ENCODE measurements at regions not wholly inside any gene's neighbourhood (a gene's known extent, or its start where the extent isn't known, plus 50 kb on each side); places are given as distances from the start of the nearest gene placed in this dataset.

DNA sequence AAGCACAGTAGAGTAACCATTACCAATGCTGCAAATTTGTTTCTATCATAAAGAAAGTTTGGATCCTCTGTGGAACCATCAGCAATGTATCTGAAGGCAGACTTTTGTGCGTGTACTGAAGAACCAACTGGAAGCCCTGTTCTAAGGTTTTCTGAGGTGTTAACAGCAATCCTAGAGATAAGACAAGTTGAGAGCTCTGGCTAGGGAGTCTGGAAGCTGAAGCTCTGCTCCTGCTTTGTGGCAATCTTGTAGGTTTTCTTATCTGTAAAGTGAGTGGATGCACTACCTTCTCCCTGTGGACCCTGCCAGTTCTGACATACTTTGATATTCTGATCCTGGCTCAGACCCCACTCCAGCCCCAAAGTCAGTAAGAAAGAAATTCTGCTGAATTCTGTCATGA is 171.2 kb upstream of the SLC14A2 start:
- no peaks in the 10 kb centered on the region for H3K36me3 ChIP-seq
- no peaks in the 10 kb centered on the region for H3K27me3 ChIP-seq
- intact Hi-C loops (cut with DNase I): no loop called here
- DNase-seq (no peak), ATAC-seq (no peak)
- H3K9me3 ChIP-seq: no peaks in the 10 kb centered on the region
- H3K4me1 ChIP-seq: no peaks in the 10 kb centered on the region
- H3K27ac ChIP-seq: no peak overlapping the region
- no peak overlapping the region for H3K4me3 ChIP-seq
- TF ChIP-seq, protein P1, sequence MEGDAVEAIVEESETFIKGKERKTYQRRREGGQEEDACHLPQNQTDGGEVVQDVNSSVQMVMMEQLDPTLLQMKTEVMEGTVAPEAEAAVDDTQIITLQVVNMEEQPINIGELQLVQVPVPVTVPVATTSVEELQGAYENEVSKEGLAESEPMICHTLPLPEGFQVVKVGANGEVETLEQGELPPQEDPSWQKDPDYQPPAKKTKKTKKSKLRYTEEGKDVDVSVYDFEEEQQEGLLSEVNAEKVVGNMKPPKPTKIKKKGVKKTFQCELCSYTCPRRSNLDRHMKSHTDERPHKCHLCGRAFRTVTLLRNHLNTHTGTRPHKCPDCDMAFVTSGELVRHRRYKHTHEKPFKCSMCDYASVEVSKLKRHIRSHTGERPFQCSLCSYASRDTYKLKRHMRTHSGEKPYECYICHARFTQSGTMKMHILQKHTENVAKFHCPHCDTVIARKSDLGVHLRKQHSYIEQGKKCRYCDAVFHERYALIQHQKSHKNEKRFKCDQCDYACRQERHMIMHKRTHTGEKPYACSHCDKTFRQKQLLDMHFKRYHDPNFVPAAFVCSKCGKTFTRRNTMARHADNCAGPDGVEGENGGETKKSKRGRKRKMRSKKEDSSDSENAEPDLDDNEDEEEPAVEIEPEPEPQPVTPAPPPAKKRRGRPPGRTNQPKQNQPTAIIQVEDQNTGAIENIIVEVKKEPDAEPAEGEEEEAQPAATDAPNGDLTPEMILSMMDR (IDR thresholded peaks at IDR 0.05): no peak

DNA sequence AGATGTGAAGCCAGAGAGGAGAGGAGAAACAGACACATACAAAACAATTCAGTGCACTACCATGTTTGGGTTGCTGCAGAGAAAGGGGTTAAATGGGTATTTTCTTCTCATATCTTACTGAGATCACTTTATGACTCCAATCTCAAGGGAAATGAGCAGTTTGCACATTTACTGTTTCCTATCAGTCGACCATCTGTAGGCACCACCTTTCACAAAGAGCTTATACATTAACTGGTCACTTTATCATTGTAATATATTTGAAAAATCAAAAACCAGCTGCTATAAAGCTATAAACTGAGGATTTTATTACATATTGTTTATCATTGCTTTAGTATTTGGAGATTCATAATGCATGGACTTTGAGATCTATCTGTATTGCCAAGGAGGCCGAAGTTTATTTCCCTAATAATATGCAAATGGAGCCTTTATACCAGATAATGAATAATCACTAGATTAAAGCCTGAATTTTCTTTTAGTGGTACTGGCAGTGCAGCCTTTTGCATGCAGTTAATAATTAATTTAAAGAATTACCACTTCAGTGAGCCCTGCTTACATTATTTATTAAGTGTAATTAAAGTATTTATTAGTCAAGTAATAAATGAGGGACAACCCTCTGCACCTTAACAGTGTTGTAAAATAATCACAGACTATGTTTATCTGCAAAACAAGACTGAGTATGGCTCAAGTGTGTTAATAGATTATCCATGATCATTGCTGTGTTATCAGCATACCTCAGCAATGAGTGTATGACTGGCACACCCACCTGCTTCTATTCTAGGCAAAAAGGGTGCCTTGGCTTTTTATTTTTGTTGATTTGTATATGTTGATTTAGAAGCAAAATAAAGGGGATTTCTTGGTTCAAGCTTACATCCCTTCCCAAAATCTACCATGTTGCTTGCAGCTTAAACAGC is 167.7 kb upstream of the SLC14A2 start:
- intact Hi-C loops (cut with DNase I): no loop called here
- no peaks in the 10 kb centered on the region for H3K9me3 ChIP-seq
- no peak for ATAC-seq
- no peak for DNase-seq
- no peaks in the 10 kb centered on the region for H3K36me3 ChIP-seq
- no peak overlapping the region for H3K4me3 ChIP-seq
- TF ChIP-seq, protein P1 (IDR thresholded peaks at IDR 0.05): no peak
- H3K4me1 ChIP-seq: no peaks in the 10 kb centered on the region
- H3K27ac ChIP-seq: no peak overlapping the region
- H3K27me3 ChIP-seq: no peaks in the 10 kb centered on the region

DNA sequence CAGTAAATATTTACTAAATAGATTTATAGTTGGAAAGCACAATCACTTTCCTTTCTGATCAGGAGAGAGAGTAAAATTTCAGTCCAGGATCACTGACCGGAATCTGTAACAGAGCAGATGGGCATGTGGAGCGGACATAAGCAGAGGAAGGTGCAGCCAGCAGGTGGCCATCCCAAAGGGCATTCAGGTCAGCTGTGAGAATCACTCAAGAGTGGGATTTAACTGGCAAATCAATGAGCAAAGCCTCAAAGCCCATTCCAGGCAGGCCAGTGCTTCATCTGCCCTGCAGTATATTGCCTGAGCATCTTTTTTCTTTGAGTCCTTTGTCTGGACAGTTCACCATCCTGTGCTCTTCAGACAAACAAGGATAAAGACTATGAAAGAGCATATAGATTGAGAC is 166.4 kb upstream of the SLC14A2 start:
- ATAC-seq (no peak), DNase-seq (no peak)
- TF ChIP-seq, protein P1 (IDR thresholded peaks at IDR 0.05): no peak
- Histone ChIP-seq H3K9me3 (no peaks in the 10 kb centered on the region), H3K4me1 (no peaks in the 10 kb centered on the region), H3K4me3 (no peak overlapping the region), H3K27ac (peak overlapping the region; percentile 33 to 76), H3K27me3 (no peaks in the 10 kb centered on the region), H3K36me3 (no peaks in the 10 kb centered on the region)
- intact Hi-C loops (cut with DNase I): no loop called here

DNA sequence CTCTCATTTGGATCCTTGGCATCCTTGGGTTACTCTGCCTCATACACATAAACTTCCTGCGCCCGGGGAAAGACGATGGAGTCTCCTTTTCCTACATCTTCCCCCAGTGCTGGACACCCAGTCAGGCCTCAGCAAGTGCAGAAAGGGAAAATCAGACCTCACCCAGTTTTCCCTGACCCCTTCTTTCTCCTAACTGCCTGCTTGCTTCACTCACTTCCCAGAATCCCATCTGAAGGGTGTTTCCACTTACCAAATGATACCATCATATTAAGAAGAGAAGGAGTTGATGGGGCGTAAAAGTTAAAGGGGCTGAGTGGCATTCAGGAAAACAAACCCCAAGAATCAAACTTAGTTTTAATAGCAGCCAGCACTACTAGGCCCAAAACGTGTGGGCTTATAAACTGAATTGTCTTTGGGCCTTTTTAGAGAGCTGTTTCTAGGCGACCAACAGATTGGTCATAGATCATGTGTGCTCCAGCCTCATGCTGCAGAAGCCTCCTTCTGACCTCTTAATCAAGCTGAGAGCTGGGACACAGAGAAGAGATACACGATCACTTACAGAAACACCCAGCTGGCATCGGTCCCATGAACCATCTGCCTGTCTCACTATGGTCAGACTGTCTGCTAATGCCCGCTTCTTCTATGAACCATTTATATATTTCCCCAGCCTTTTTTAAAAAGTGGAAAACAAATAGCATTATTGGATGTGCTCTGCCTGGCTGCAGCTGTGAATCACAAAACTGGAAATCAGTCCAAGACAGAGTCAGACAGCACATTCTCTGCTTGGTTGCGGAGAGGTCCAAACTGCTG is 165.7 kb upstream of the SLC14A2 start:
- intact Hi-C loops (cut with DNase I): no loop called here
- no peaks in the 10 kb centered on the region for H3K4me1 ChIP-seq
- no peak overlapping the region for H3K4me3 ChIP-seq
- no peaks in the 10 kb centered on the region for H3K36me3 ChIP-seq
- no peaks in the 10 kb centered on the region for H3K9me3 ChIP-seq
- peak in 3 of 4 donors; percentile 55 to 80 (median 59) for DNase-seq
- ATAC-seq: peak; percentile 82
- H3K27me3 ChIP-seq: no peaks in the 10 kb centered on the region
- TF ChIP-seq, protein P1 (IDR thresholded peaks at IDR 0.05): no peak
- H3K27ac ChIP-seq: peak overlapping the region; percentile 33 to 76
